Astrocyte (in vitro differentiated cells and primary cell): ENCODE measurements at regions not wholly inside any gene's neighbourhood (a gene's known extent, or its start where the extent isn't known, plus 50 kb on each side); places are given as distances from the start of the nearest gene placed in this dataset.
A peak's percentile ranks its signal among the peaks of the same experiment; 100 is the strongest.

Experiments used
- DNase-seq: peaks from one replicate; pipeline ENCODE4 v3.0.0-alpha.2; 2010; ENCODE audit warnings: low read depth
- FAIRE-seq: peaks from 2 replicates; lab custom pipeline; 2011; peaks lifted over from hg19 to GRCh38; lab: Jason Lieb, UNC
- H2AFZ ChIP-seq: 2 replicates; pipeline ENCODE4 v1.6.0; 2012; ENCODE audit warnings: low read depth, low read length, inconsistent platforms
- H3K27ac ChIP-seq: 2 replicates; pipeline ENCODE4 v1.5.1; 2011; ENCODE audit warnings: low read depth, low read length, inconsistent platforms
- H3K27me3 ChIP-seq: 2 replicates; pipeline ENCODE4 v1.6.0; 2011; ENCODE audit warnings: low read length, inconsistent platforms; ENCODE audit not compliant: insufficient read depth
- H3K36me3 ChIP-seq: 2 replicates; pipeline ENCODE4 v1.5.1; 2011; ENCODE audit warnings: low read length, inconsistent platforms; ENCODE audit not compliant: insufficient read depth
- H3K4me1 ChIP-seq: 2 replicates; pipeline ENCODE4 v1.5.1; 2011; ENCODE audit warnings: low read length, inconsistent platforms; ENCODE audit not compliant: insufficient read depth
- H3K4me2 ChIP-seq: 2 replicates; pipeline ENCODE4 v1.6.0; 2012; ENCODE audit warnings: low read length, inconsistent platforms
- H3K4me3 ChIP-seq: 2 replicates; pipeline ENCODE4 v1.5.1; 2011; ENCODE audit warnings: low read depth, mild to moderate bottlenecking, low read length, inconsistent platforms; ENCODE audit not compliant: insufficient read depth
- H3K79me2 ChIP-seq: 2 replicates; pipeline ENCODE4 v1.6.0; 2012; ENCODE audit warnings: mild to moderate bottlenecking, low read length, inconsistent platforms; ENCODE audit not compliant: insufficient read depth
- H3K9ac ChIP-seq: 2 replicates; pipeline ENCODE4 v1.6.0; 2012; ENCODE audit warnings: mild to moderate bottlenecking, low read length, inconsistent platforms
- H3K9me3 ChIP-seq: 2 replicates; pipeline ENCODE4 v1.5.1; 2012; ENCODE audit warnings: low read depth, mild to moderate bottlenecking, low read length, inconsistent platforms; ENCODE audit not compliant: insufficient read depth
- H4K20me1 ChIP-seq: 2 replicates; pipeline ENCODE4 v1.6.0; 2012; ENCODE audit warnings: low read length, inconsistent platforms; ENCODE audit not compliant: insufficient read depth
- H3K27ac Mint-ChIP-seq: one replicate; pipeline ENCODE4 v1.8.0; 2021; ENCODE audit warnings: mild to moderate bottlenecking, mixed read lengths; ENCODE audit not compliant: unreplicated experiment
- H3K27me3 Mint-ChIP-seq: one replicate; pipeline ENCODE4 v1.8.0; 2021; ENCODE audit warnings: low read depth, mixed read lengths; ENCODE audit not compliant: unreplicated experiment
- H3K36me3 Mint-ChIP-seq: one replicate; pipeline ENCODE4 v1.8.0; 2021; ENCODE audit warnings: low read depth, mixed read lengths; ENCODE audit not compliant: unreplicated experiment
- H3K4me1 Mint-ChIP-seq: one replicate; pipeline ENCODE4 v1.8.0; 2021; ENCODE audit warnings: low read depth, mixed read lengths; ENCODE audit not compliant: unreplicated experiment
- H3K4me3 Mint-ChIP-seq: one replicate; pipeline ENCODE4 v1.8.0; 2021; ENCODE audit warnings: mild to moderate bottlenecking, moderate library complexity, mixed read lengths; ENCODE audit not compliant: unreplicated experiment
- H3K9me3 Mint-ChIP-seq: one replicate; pipeline ENCODE4 v1.8.0; 2021; ENCODE audit warnings: mild to moderate bottlenecking, mixed read lengths; ENCODE audit not compliant: unreplicated experiment
- CTCF ChIP-seq: IDR thresholded peaks from 2 replicates; pipeline ENCODE4 v1.5.1; 2011; ENCODE audit warnings: low read depth, mild to moderate bottlenecking, inconsistent platforms, low read length, moderate library complexity; ENCODE audit not compliant: insufficient read depth
- EZH2 ChIP-seq: IDR thresholded peaks from 2 replicates; pipeline ENCODE4 v1.6.1; 2012; ENCODE audit warnings: mild to moderate bottlenecking, low read length, inconsistent platforms; ENCODE audit not compliant: insufficient read depth

- no peak for FAIRE-seq
- H3K9me3 Mint-ChIP-seq = peaks cover 12% of the 10 kb centered on the region
- no peak for TF ChIP-seq EZH2
- TF ChIP-seq CTCF = no peak
- no peaks in the 10 kb centered on the region for H3K27me3 Mint-ChIP-seq
- peaks cover 5% of the 10 kb centered on the region for H3K36me3 Mint-ChIP-seq
- Histone ChIP-seq H3K9me3 (no peaks in the 10 kb centered on the region), H3K36me3 (no peaks in the 10 kb centered on the region), H3K27ac (peak overlapping the region; percentile 90), H2AFZ (peak overlapping the region; percentile 18), H3K9ac (peak overlapping the region; percentile 73), H3K27me3 (no peaks in the 10 kb centered on the region), H3K4me1 (peaks cover 60% of the 10 kb centered on the region), H4K20me1 (no peaks in the 10 kb centered on the region), H3K79me2 (no peaks in the 10 kb centered on the region), H3K4me3 (no peak overlapping the region), H3K4me2 (peak overlapping the region; percentile 51)
- H3K27ac Mint-ChIP-seq = peak overlapping the region; percentile 82
- H3K4me1 Mint-ChIP-seq = peaks cover 46% of the 10 kb centered on the region
- peak; percentile 96 for DNase-seq
- H3K4me3 Mint-ChIP-seq = no peak overlapping the region
Observed at GRCh38 chr2:37570773-37571586, 100.5 kb downstream of the CDC42EP3 start.

- Mint-ChIP-seq H3K27me3 (no peaks in the 10 kb centered on the region), H3K9me3 (peaks cover 16% of the 10 kb centered on the region), H3K4me3 (no peak overlapping the region), H3K4me1 (peaks cover 45% of the 10 kb centered on the region), H3K27ac (peak overlapping the region; percentile 82), H3K36me3 (peaks cover 4% of the 10 kb centered on the region)
- no peak overlapping the region for H2AFZ ChIP-seq
- H3K9ac ChIP-seq = peak overlapping the region; percentile 73
- peak overlapping the region; percentile 51 for H3K4me2 ChIP-seq
- H4K20me1 ChIP-seq = no peaks in the 10 kb centered on the region
- H3K79me2 ChIP-seq = no peaks in the 10 kb centered on the region
- no peak overlapping the region for H3K4me3 ChIP-seq
- FAIRE-seq (peak; percentile 32), DNase-seq (no peak)
- no peak for TF ChIP-seq EZH2
- TF ChIP-seq CTCF = no peak
- peaks cover 53% of the 10 kb centered on the region for H3K4me1 ChIP-seq
- no peaks in the 10 kb centered on the region for H3K27me3 ChIP-seq
- peak overlapping the region; percentile 90 for H3K27ac ChIP-seq
- H3K9me3 ChIP-seq = no peaks in the 10 kb centered on the region
- H3K36me3 ChIP-seq = no peaks in the 10 kb centered on the region
Observed at GRCh38 chr2:37571587-37572136, 99.8 kb downstream of the CDC42EP3 start.
